H1 (cell line): ENCODE measurements at regions not wholly inside any gene's neighbourhood (a gene's known extent, or its start where the extent isn't known, plus 50 kb on each side); places are given as distances from the start of the nearest gene placed in this dataset.
"Not testable (repeated sequence)": the region's sequence is repeated elsewhere in the genome, so short reads cannot be mapped to it uniquely, and the experiment has no call there.

Source experiments
- CTCF ChIA-PET: fragments of 300-600 bp; sonication (Branson Sonifier 250); formaldehyde crosslinking; loops from one replicate; lab custom pipeline; 2021; ENCODE audit not compliant: partially characterized antibody; lab: Charles Lee
- POLR2A ChIA-PET: fragments of 300-600 bp; sonication (Branson Sonifier 250); formaldehyde crosslinking; loops from one replicate; lab custom pipeline; 2021; ENCODE audit warnings: inconsistent platforms; ENCODE audit not compliant: partially characterized antibody; lab: Charles Lee
- DNase-seq, 2 experiments: peaks; one replicate each; pipeline versions ENCODE4 v3.0.0 to v3.0.0-alpha.2; 2010 to 2022; ENCODE audit warnings: low spot score in 2 of 2, low read depth in 1 of 2, mixed read lengths in 1 of 2
- FAIRE-seq: peaks from 2 replicates; lab custom pipeline; 2011; peaks lifted over from hg19 to GRCh38; lab: Jason Lieb, UNC
- H2AFZ ChIP-seq: 2 replicates; pipeline ENCODE4 v1.8.1; 2012; ENCODE audit warnings: low read length, inconsistent platforms
- H2AK5ac ChIP-seq: 2 replicates; pipeline ENCODE4 v1.6.1; 2013; ENCODE audit warnings: low read depth, low read length
- H2BK120ac ChIP-seq: replicated peaks from 2 replicates; pipeline ENCODE3; 2013; ENCODE audit warnings: low read depth, low read length, inconsistent platforms
- H2BK12ac ChIP-seq: 2 replicates; pipeline ENCODE4 v1.6.1; 2013; ENCODE audit warnings: low read depth, low read length
- H2BK15ac ChIP-seq: 2 replicates; pipeline ENCODE4 v1.6.1; 2013; ENCODE audit warnings: low read length
- H2BK20ac ChIP-seq: 2 replicates; pipeline ENCODE4 v1.6.1; 2013; ENCODE audit warnings: low read length
- H2BK5ac ChIP-seq: 2 replicates; pipeline ENCODE4 v1.6.1; 2013; ENCODE audit warnings: low read depth, low read length
- H3K14ac ChIP-seq: 2 replicates; pipeline ENCODE4 v1.6.1; 2013; ENCODE audit warnings: inconsistent platforms; ENCODE audit not compliant: insufficient read length
- H3K18ac ChIP-seq: 2 replicates; pipeline ENCODE4 v1.6.1; 2013; ENCODE audit warnings: low read length; ENCODE audit errors: extremely low read depth
- H3K23ac ChIP-seq: 2 replicates; pipeline ENCODE4 v1.6.1; 2013; ENCODE audit warnings: inconsistent platforms; ENCODE audit not compliant: insufficient read length
- H3K23me2 ChIP-seq: 2 replicates; pipeline ENCODE4 v1.6.1; 2013; ENCODE audit warnings: low read depth, low read length
- H3K27ac ChIP-seq: 2 replicates; pipeline ENCODE4 v1.6.1; 2011; ENCODE audit warnings: low read depth, low read length, inconsistent platforms
- H3K27me3 ChIP-seq, 4 experiments: replicated peaks in 1 of 4; 1 replicate in 1 of 4; 2 replicates in 3 of 4; pipeline versions ENCODE4 v1.6.1 to v1.8.1; 2011 to 2013; ENCODE audit warnings: low read length in 3 of 4, mild to moderate bottlenecking in 3 of 4, inconsistent platforms in 2 of 4, mixed read lengths in 2 of 4, moderate library complexity in 1 of 4; ENCODE audit not compliant: control insufficient read depth in 3 of 4, insufficient read depth in 3 of 4; ENCODE audit errors: extremely low read depth in 1 of 4
- H3K36me3 ChIP-seq, 4 experiments: 2 replicates each; pipeline versions ENCODE4 v1.6.1 to v1.8.1; 2011 to 2013; ENCODE audit warnings: mild to moderate bottlenecking in 4 of 4, low read length in 3 of 4, moderate library complexity in 2 of 4, control low read depth in 1 of 4, inconsistent platforms in 1 of 4; ENCODE audit not compliant: insufficient read depth in 4 of 4, control insufficient read depth in 2 of 4
- H3K4ac ChIP-seq: replicated peaks from 2 replicates; pipeline ENCODE3; 2013; ENCODE audit warnings: low read length, low read depth, mixed read lengths, inconsistent platforms; ENCODE audit not compliant: insufficient read length
- H3K4me1 ChIP-seq, 4 experiments: replicated peaks in 1 of 4; 1 replicate in 1 of 4; 2 replicates in 3 of 4; pipeline versions ENCODE4 v1.6.1 to v1.8.1; 2011 to 2013; ENCODE audit warnings: low read length in 3 of 4, inconsistent platforms in 2 of 4, mixed read lengths in 1 of 4; ENCODE audit not compliant: insufficient read depth in 4 of 4, control insufficient read depth in 3 of 4
- H3K4me2 ChIP-seq, 2 experiments: 2 replicates each; pipeline versions ENCODE4 v1.6.1 to v1.8.1; 2011 to 2013; ENCODE audit warnings: low read depth in 2 of 2, low read length in 2 of 2, control low read depth in 1 of 2, inconsistent platforms in 1 of 2, mild to moderate bottlenecking in 1 of 2; ENCODE audit not compliant: insufficient read depth in 1 of 2
- H3K4me3 ChIP-seq, 4 experiments: fragments of 200-600, 300-600 bp in 1 of 4; sonication (generic), shearing (Covaris generic), sonication (Bioruptor Twin) in 1 of 4; 2 replicates each; pipeline versions ENCODE4 v1.5.1 to v1.8.1; 2011 to 2016; ENCODE audit warnings: low read length in 4 of 4, low read depth in 3 of 4, control low read depth in 2 of 4, inconsistent platforms in 2 of 4, mild to moderate bottlenecking in 2 of 4, mixed read lengths in 1 of 4, moderate library complexity in 1 of 4; ENCODE audit not compliant: insufficient read depth in 2 of 4; ENCODE audit errors: extremely low read depth in 1 of 4
- H3K56ac ChIP-seq: replicated peaks from 2 replicates; pipeline ENCODE3; 2013; ENCODE audit warnings: low read depth, mild to moderate bottlenecking, mixed read lengths, low read length, inconsistent platforms; ENCODE audit not compliant: insufficient read length
- H3K79me1 ChIP-seq: 2 replicates; pipeline ENCODE4 v1.6.1; 2013; ENCODE audit warnings: low read depth, low read length, control low read depth
- H3K79me2 ChIP-seq, 2 experiments: 2 replicates each; pipeline versions ENCODE4 v1.6.1 to v1.8.1; 2012 to 2013; ENCODE audit warnings: low read length in 2 of 2, mild to moderate bottlenecking in 2 of 2, inconsistent platforms in 1 of 2; ENCODE audit not compliant: insufficient read depth in 2 of 2, control insufficient read depth in 1 of 2
- H3K9ac ChIP-seq, 4 experiments: replicated peaks in 1 of 4; 1 replicate in 1 of 4; 2 replicates in 3 of 4; pipeline versions ENCODE4 v1.6.1 to v1.8.1; 2011 to 2013; ENCODE audit warnings: low read depth in 3 of 4, low read length in 3 of 4, control low read depth in 2 of 4, mild to moderate bottlenecking in 2 of 4, moderate library complexity in 2 of 4, inconsistent platforms in 1 of 4; ENCODE audit errors: extremely low read depth in 1 of 4
- H3K9me3 ChIP-seq, 2 experiments: 2 replicates each; pipeline versions ENCODE4 v1.6.1 to v1.8.1; 2012 to 2013; ENCODE audit warnings: mild to moderate bottlenecking in 2 of 2, moderate library complexity in 2 of 2, control low read depth in 1 of 2, inconsistent platforms in 1 of 2, low read depth in 1 of 2, low read length in 1 of 2, mixed read lengths in 1 of 2; ENCODE audit not compliant: insufficient read depth in 2 of 2
- H4K20me1 ChIP-seq, 2 experiments: replicated peaks in 1 of 2; 2 replicates each; pipeline versions ENCODE3 to v1.8.1; 2011 to 2013; ENCODE audit warnings: inconsistent platforms in 2 of 2, low read length in 2 of 2, mild to moderate bottlenecking in 1 of 2; ENCODE audit not compliant: insufficient read depth in 2 of 2, control insufficient read depth in 1 of 2
- H4K5ac ChIP-seq: 2 replicates; pipeline ENCODE4 v1.6.1; 2013; ENCODE audit warnings: low read length, low read depth, mixed read lengths, inconsistent platforms; ENCODE audit not compliant: insufficient read length
- H4K8ac ChIP-seq: 2 replicates; pipeline ENCODE4 v1.8.0; 2013; ENCODE audit warnings: mild to moderate bottlenecking, moderate library complexity, low read length, inconsistent platforms; ENCODE audit not compliant: insufficient read depth; ENCODE audit errors: extremely low read depth
- H4K91ac ChIP-seq: replicated peaks from 2 replicates; pipeline ENCODE3; 2013; ENCODE audit warnings: low read length, mixed read lengths, inconsistent platforms; ENCODE audit not compliant: insufficient read length
- EP300 ChIP-seq, 2 experiments: IDR thresholded peaks; 1 replicate in 1 of 2; 2 replicates in 1 of 2; pipeline ENCODE4 v1.6.1; 2011 to 2012; ENCODE audit warnings: low read depth in 2 of 2, low read length in 2 of 2, mild to moderate bottlenecking in 2 of 2, borderline replicate concordance in 1 of 2, inconsistent platforms in 1 of 2, moderate library complexity in 1 of 2
- WGBS, 2 experiments: shearing (Covaris generic) in 1 of 2; methylation state at CpG; one replicate each; pipeline versions ENCODE4 v1.1.6 to v1.1.7; 2013 to 2015; ENCODE audit warnings: low lambda C conversion rate in 2 of 2, mixed read lengths in 2 of 2, inconsistent platforms in 1 of 2, low coverage in 1 of 2, missing lambda C conversion rate in 1 of 2; ENCODE audit not compliant: insufficient replicate concordance in 2 of 2, insufficient coverage in 1 of 2, insufficient read length in 1 of 2; ENCODE audit errors: extremely low coverage in 1 of 2, missing lambda C conversion rate in 1 of 2; 5-methylcytosine and 5-hydroxymethylcytosine counted together

DNA sequence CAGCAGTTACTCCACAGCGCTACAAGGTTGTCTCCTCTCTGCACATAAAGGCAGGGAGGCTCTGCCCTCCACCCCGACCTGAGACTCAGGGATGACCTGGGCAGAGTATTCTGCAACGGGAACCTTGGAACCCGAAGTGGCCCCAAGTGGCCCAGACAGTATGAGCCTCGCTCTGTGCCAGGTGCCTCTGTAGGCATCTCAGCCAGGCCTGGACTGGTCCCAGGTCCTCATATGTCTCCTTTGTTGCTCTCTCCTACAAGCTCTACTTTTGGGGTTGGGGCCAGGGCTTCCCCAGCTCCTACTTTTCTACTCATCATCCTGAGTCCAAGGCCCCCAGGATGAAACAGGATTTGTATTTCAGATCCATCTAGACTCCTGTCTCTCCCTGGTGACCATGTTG is 241.5 kb upstream of the PRSS1 start (continued):
- TF ChIP-seq EP300 (IDR thresholded peaks at IDR 0.05; ENCODE audit: borderline replicate concordance in 1 of 2, low read depth in 2 of 2, low read length in 2 of 2): no peak

- CTCF ChIA-PET: interaction anchor here (0.8 to 32.4 kb wide), 6 partner anchors 9 to 121 kb away, joined by 3 to 665 read pairs (median 56); no protein-coding TSS in a partner anchor
- H2BK15ac ChIP-seq, FAIRE-seq: not testable (repeated sequence)
Measured at GRCh38 chr7:142507066-142507465, 242.2 kb upstream of the PRSS1 start.

More at GRCh38 chr7:142507066-142507465, 242.2 kb upstream of the PRSS1 start:
- H2BK12ac ChIP-seq, H3K23me2 ChIP-seq, H3K27me3 ChIP-seq, H3K4me2 ChIP-seq, H3K9ac ChIP-seq, H2BK120ac ChIP-seq, H3K4me1 ChIP-seq, H4K8ac ChIP-seq, H3K18ac ChIP-seq, H3K4ac ChIP-seq, H4K20me1 ChIP-seq, H3K79me1 ChIP-seq, H3K4me3 ChIP-seq, H2AFZ ChIP-seq, H2BK20ac ChIP-seq, H3K79me2 ChIP-seq, DNase-seq, H2BK5ac ChIP-seq, H3K23ac ChIP-seq, H3K9me3 ChIP-seq, H2AK5ac ChIP-seq, H3K14ac ChIP-seq, H4K91ac ChIP-seq, H3K36me3 ChIP-seq, H3K56ac ChIP-seq, H4K5ac ChIP-seq, POLR2A ChIA-PET, H3K27ac ChIP-seq: not testable (repeated sequence)
- WGBS, 2 experiments: 82% methylated on average over 5 of the region's 5 CpGs; no CpG with 5 or more reads in 1 of the 2 experiments
